GDM1 (cell line): ENCODE measurements at regions not wholly inside any gene's neighbourhood (a gene's known extent, or its start where the extent isn't known, plus 50 kb on each side); places are given as distances from the start of the nearest gene placed in this dataset.

Source experiments
- DNase-seq: peaks from one replicate; lab custom pipeline; 2025; lab: John Stamatoyannopoulos, UW

GRCh38 chr6:150651808-150652470, 52.3 kb downstream of the PLEKHG1 start:
- no peak for DNase-seq

- DNase-seq = no peak
Observed at GRCh38 chr6:150652848-150653613, 53.3 kb downstream of the PLEKHG1 start.

- no peak for DNase-seq
Observed at GRCh38 chr6:150654608-150655007, 54.9 kb downstream of the PLEKHG1 start.

- no peak for DNase-seq
Observed at GRCh38 chr6:150656156-150656555, 56.5 kb downstream of the PLEKHG1 start.

GRCh38 chr6:150658421-150658820, 58.7 kb downstream of the PLEKHG1 start:
- DNase-seq = no peak

GRCh38 chr6:150659046-150659763, 59.5 kb downstream of the PLEKHG1 start:
- no peak for DNase-seq

GRCh38 chr6:150661216-150662007, 61.7 kb downstream of the PLEKHG1 start:
- no peak for DNase-seq

DNA sequence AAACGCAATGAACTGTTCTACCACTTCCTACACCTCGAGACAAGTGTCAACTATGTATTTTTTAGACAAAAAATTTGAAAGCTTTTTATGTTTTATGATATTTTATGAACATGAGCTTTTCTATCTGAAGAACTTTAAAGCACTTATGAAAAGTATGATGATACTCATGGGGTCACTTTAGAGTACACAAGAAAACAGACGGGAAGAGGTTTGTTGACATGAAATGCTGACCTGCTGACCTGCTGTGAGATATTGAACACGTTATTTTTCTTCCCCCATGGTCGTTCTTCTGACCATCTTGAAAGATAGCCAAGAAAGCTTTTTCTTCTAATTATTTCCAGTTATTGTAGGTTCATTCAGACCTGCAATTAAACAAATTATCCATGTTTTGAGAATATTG, 63.1 kb downstream of the PLEKHG1 start:
- no peak for DNase-seq

- DNase-seq = no peak
Observed at GRCh38 chr6:150664091-150664490, 64.4 kb downstream of the PLEKHG1 start.

GRCh38 chr6:150666071-150666470, 66.4 kb downstream of the PLEKHG1 start:
- no peak for DNase-seq

DNA sequence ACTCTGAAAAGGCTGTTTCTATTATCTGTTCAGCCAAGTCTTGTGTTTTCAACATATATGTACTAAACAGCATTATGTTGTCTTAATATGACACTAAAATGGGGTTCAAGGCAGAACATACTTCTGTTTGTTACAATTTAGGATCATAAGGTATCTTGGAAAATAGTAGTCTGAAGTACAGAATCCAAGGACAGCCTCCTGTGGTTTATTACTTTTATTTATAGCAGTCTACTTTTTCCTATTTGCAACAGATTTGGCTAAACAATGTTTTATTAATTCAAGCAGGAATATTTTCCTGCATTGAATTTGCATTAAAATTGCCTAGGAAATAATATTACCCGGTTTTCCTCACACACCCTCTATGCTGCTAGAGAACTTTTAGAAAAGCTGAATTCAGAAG, 67.7 kb downstream of the PLEKHG1 start:
- DNase-seq = no peak

- no peak for DNase-seq
Observed at GRCh38 chr6:150667977-150668716, 68.5 kb downstream of the PLEKHG1 start.

DNA sequence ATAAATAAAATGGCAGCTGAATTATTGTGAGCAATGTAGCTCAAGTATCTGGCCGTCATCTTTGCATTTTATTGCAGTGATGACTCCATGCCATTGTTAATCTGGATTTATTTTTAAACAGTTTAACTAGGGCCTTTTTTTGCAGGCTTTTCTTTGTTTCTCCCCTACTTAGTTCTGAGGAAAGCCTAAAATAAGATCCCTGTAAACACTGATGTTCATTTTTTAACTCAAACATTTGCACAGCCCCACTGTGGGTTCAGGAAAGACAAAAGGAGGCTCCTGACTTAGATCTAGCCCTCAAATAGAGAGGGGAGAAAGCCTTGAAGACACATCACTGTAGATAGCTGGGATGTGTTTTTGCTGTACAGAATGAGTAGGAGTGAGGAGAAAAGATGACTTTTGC, 69.2 kb downstream of the PLEKHG1 start:
- DNase-seq = no peak

GRCh38 chr6:150670311-150670710, 70.6 kb downstream of the PLEKHG1 start:
- no peak for DNase-seq

- no peak for DNase-seq
Observed at GRCh38 chr6:150672800-150673199, 73.1 kb downstream of the PLEKHG1 start.

GRCh38 chr6:150673720-150674346, 74.1 kb downstream of the PLEKHG1 start:
- DNase-seq = no peak

DNA sequence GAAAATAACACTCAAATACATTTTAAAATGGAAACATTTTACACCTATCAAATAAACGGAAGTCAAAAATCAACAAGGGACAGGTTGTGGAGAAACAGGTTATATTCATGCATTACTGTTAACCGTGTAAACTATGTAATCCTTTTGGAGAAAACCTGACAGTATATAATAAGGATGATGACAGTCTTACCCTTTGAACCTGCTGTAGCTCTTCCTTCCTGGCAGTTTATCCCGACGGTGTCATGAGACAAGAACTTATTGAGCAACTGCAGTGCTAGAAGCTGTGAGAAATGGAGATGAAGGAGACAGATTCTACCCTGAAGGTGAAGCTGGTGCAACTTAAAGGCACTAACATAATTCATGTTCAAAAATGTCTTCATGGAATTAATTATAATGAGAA, 76.7 kb downstream of the PLEKHG1 start:
- no peak for DNase-seq

- DNase-seq = no peak
Observed at GRCh38 chr6:150676772-150677171, 77.1 kb downstream of the PLEKHG1 start.

GRCh38 chr6:150680510-150680909, 80.8 kb downstream of the PLEKHG1 start:
- DNase-seq = no peak

GRCh38 chr6:150681578-150682395, 82.1 kb downstream of the PLEKHG1 start:
- no peak for DNase-seq
